ENCODE measurements at regions not wholly inside any gene's neighbourhood (a gene's known extent, or its start where the extent isn't known, plus 50 kb on each side); places are given as distances from the start of the nearest gene placed in this dataset.
"Not testable (repeated sequence)": the region's sequence is repeated elsewhere in the genome, so short reads cannot be mapped to it uniquely, and the experiment has no call there.

- WGBS (ENCODE audit: insufficient coverage): 100% methylated on average over 4 of the region's 5 CpGs
- Histone ChIP-seq H3K4me1 (ENCODE audit: control extremely low read depth in 1 of 4, control insufficient read depth in 4 of 4, insufficient read depth in 4 of 4, low read length in 3 of 4) (peaks cover 0 to 7% (median 0%) of the 10 kb centered on the region in 4 experiments), H3K9me3 (ENCODE audit: control extremely low read depth in 1 of 5, control insufficient read depth in 4 of 5, insufficient read depth in 2 of 5, low read depth in 1 of 5, low read length in 4 of 5) (no peaks in the 10 kb centered on the region), H3K36me3 (ENCODE audit: control insufficient read depth in 4 of 4, insufficient read depth in 4 of 4, low read length in 3 of 4) (no peaks in the 10 kb centered on the region), H3K27ac (ENCODE audit: insufficient read depth in 1 of 2, low read depth in 1 of 2, low read length in 2 of 2, poor library complexity in 1 of 2, severe bottlenecking in 2 of 2) (no peak overlapping the region), H3K27me3 (replicated peaks in 2 of 5; ENCODE audit: control insufficient read depth in 4 of 5, insufficient read depth in 5 of 5, low read length in 4 of 5) (no peaks in the 10 kb centered on the region), H3K4me3 (ENCODE audit: control insufficient read depth in 1 of 7, extremely low read depth in 1 of 7, insufficient read depth in 4 of 7, low read depth in 2 of 7, low read length in 6 of 7) (no peak overlapping the region)
- DNase-seq: no peak
- CTCF ChIA-PET: interaction anchor here (0.8 to 4.2 kb wide), 4 partner anchors 13 to 320 kb away, joined by 3 to 17 read pairs (median 10); no protein-coding TSS in a partner anchor
- POLR2A ChIA-PET: no interaction called here
Observed at GRCh38 chr2:64879745-64880144, 109.5 kb upstream of the SLC1A4 start.

- WGBS (ENCODE audit: insufficient coverage): 93% methylated on average over 6 of the region's 12 CpGs
- H3K27ac ChIP-seq (ENCODE audit: insufficient read depth in 1 of 2, low read depth in 1 of 2, low read length in 2 of 2, poor library complexity in 1 of 2, severe bottlenecking in 2 of 2): no peak overlapping the region
- H3K4me3 ChIP-seq (ENCODE audit: control insufficient read depth in 1 of 7, extremely low read depth in 1 of 7, insufficient read depth in 4 of 7, low read depth in 2 of 7, low read length in 6 of 7): no peak overlapping the region
- H3K27me3 ChIP-seq (replicated peaks in 2 of 5; ENCODE audit: control insufficient read depth in 4 of 5, insufficient read depth in 5 of 5, low read length in 4 of 5): no peaks in the 10 kb centered on the region
- no peak for DNase-seq
- H3K9me3 ChIP-seq (ENCODE audit: control extremely low read depth in 1 of 5, control insufficient read depth in 4 of 5, insufficient read depth in 2 of 5, low read depth in 1 of 5, low read length in 4 of 5): no peaks in the 10 kb centered on the region
- H3K36me3 ChIP-seq (ENCODE audit: control insufficient read depth in 4 of 4, insufficient read depth in 4 of 4, low read length in 3 of 4): no peaks in the 10 kb centered on the region
- peaks cover 0 to 7% (median 0%) of the 10 kb centered on the region in 4 experiments for H3K4me1 ChIP-seq (ENCODE audit: control extremely low read depth in 1 of 4, control insufficient read depth in 4 of 4, insufficient read depth in 4 of 4, low read length in 3 of 4)
- CTCF ChIA-PET: interaction anchor here (0.6 to 2.3 kb wide), 3 partner anchors 13 to 321 kb away, joined by 3 to 11 read pairs (median 3); no protein-coding TSS in a partner anchor
- POLR2A ChIA-PET: no interaction called here
Observed at GRCh38 chr2:64880193-64880951, 108.8 kb upstream of the SLC1A4 start.

DNA sequence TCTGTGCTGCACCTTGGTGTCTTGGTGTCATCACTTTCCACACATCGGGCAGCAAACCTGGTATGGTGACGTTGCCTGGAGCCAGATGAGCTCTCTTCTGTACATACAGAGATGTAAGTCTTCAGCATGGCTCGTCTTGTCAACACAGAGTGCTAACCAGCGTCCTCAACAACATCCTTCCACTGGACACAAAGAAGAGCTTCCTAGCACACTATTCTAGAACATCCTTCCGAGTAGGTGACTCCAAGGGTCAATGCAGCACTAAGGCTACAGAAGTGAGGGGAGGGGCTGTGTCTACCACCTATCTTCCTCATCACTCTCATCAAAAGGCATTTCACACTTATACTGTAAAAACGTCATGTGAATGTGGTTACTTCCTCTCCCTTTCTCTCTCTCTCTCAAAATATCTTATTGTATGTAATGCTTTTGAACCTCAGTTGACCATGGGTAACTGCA, 108.1 kb upstream of the SLC1A4 start:
- Histone ChIP-seq H3K4me3 (ENCODE audit: control insufficient read depth in 1 of 7, extremely low read depth in 1 of 7, insufficient read depth in 4 of 7, low read depth in 2 of 7, low read length in 6 of 7) (no peak overlapping the region), H3K36me3 (ENCODE audit: control insufficient read depth in 4 of 4, insufficient read depth in 4 of 4, low read length in 3 of 4) (no peaks in the 10 kb centered on the region), H3K27ac (ENCODE audit: insufficient read depth in 1 of 2, low read depth in 1 of 2, low read length in 2 of 2, poor library complexity in 1 of 2, severe bottlenecking in 2 of 2) (no peak overlapping the region), H3K4me1 (ENCODE audit: control extremely low read depth in 1 of 4, control insufficient read depth in 4 of 4, insufficient read depth in 4 of 4, low read length in 3 of 4) (peaks cover 0 to 7% (median 0%) of the 10 kb centered on the region in 4 experiments), H3K9me3 (ENCODE audit: control extremely low read depth in 1 of 5, control insufficient read depth in 4 of 5, insufficient read depth in 2 of 5, low read depth in 1 of 5, low read length in 4 of 5) (no peaks in the 10 kb centered on the region), H3K27me3 (replicated peaks in 2 of 5; ENCODE audit: control insufficient read depth in 4 of 5, insufficient read depth in 5 of 5, low read length in 4 of 5) (no peaks in the 10 kb centered on the region)
- ChIA-PET CTCF (interaction anchor here (0.6 kb wide), 1 partner anchor 270 kb away, joined by 3 read pairs; no protein-coding TSS in a partner anchor), POLR2A (no interaction called here)
- WGBS (ENCODE audit: insufficient coverage): 97% methylated on average over 3 of the region's 6 CpGs
- DNase-seq: no peak

DNA sequence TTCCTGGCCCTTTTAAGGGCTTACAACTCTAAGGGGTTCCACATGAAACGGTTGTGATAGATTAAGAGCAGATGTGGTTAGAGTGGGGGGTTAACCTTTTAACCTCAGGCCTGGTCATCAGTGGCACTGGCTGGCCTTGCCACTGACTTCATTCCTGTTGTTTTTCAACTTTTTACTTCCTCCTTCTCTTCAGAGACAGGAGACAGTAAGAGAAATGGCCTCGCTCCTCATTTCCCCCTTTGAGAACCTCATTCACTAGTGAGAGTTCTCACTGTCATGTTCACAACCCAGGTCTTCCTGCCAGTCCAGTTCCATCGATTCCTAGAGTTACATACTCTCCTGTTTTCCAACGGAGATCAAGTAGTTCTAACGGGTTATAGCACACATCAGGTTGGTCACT, 101.6 kb upstream of the SLC1A4 start:
- Histone ChIP-seq H3K4me3 (ENCODE audit: control insufficient read depth in 1 of 7, extremely low read depth in 1 of 7, insufficient read depth in 4 of 7, low read depth in 2 of 7, low read length in 6 of 7) (no peak overlapping the region), H3K9me3 (ENCODE audit: control extremely low read depth in 1 of 5, control insufficient read depth in 4 of 5, insufficient read depth in 2 of 5, low read depth in 1 of 5, low read length in 4 of 5) (peaks cover 0 to 16% (median 10%) of the 10 kb centered on the region in 5 experiments), H3K36me3 (ENCODE audit: control insufficient read depth in 4 of 4, insufficient read depth in 4 of 4, low read length in 3 of 4) (no peaks in the 10 kb centered on the region), H3K27ac (ENCODE audit: insufficient read depth in 1 of 2, low read depth in 1 of 2, low read length in 2 of 2, poor library complexity in 1 of 2, severe bottlenecking in 2 of 2) (no peak overlapping the region), H3K4me1 (ENCODE audit: control extremely low read depth in 1 of 4, control insufficient read depth in 4 of 4, insufficient read depth in 4 of 4, low read length in 3 of 4) (no peaks in the 10 kb centered on the region), H3K27me3 (replicated peaks in 2 of 5; ENCODE audit: control insufficient read depth in 4 of 5, insufficient read depth in 5 of 5, low read length in 4 of 5) (no peaks in the 10 kb centered on the region)
- WGBS (ENCODE audit: insufficient coverage): 96% methylated on average over 4 of the region's 5 CpGs
- DNase-seq: no peak
- ChIA-PET POLR2A (no interaction called here), CTCF (no interaction called here)

DNA sequence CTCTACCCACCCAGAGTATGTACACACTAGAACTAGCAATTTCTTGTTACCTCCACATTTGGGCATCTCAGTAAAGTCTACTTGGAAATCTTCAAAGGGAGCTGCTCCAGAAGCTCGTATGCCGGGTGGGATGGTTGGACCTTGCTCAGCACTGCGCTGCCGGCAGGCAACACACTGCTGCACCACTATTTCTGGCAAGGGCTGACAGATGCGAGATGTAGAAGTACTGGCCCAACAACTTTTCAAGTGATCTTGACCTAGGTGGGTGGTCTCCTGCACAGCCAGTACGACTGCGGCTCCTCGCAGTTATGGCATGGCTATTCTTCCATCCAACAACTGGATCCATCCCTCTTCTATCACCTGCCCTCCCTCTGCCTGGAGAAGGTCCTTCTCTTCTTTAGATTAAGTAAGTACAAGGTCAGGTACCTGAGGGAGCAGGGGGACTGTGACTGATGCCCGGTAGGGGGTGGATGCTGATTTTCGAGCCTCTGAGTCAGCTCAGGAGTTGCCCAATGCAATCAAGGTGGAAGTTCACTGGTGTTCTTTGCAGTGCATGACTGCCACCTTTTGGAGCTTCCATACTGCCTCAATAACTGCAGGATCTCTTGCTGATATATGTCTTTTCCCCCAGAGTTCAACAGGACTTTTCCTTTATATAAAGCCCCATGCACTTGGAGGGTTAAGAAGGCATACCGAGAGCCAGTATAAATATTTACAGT, 100.4 kb upstream of the SLC1A4 start:
- ChIA-PET POLR2A (no interaction called here), CTCF (interaction anchor here (1.1 kb wide), 1 partner anchor 24 kb away, joined by 3 read pairs; no protein-coding TSS in a partner anchor)
- WGBS (ENCODE audit: insufficient coverage): 95% methylated on average over 5 of the region's 11 CpGs
- no peak for DNase-seq
- H3K4me1 ChIP-seq (ENCODE audit: control extremely low read depth in 1 of 4, control insufficient read depth in 4 of 4, insufficient read depth in 4 of 4, low read length in 3 of 4): no peaks in the 10 kb centered on the region
- no peaks in the 10 kb centered on the region for H3K36me3 ChIP-seq (ENCODE audit: control insufficient read depth in 4 of 4, insufficient read depth in 4 of 4, low read length in 3 of 4)
- H3K27me3 ChIP-seq (replicated peaks in 2 of 5; ENCODE audit: control insufficient read depth in 4 of 5, insufficient read depth in 5 of 5, low read length in 4 of 5): no peaks in the 10 kb centered on the region
- H3K9me3 ChIP-seq (ENCODE audit: control extremely low read depth in 1 of 5, control insufficient read depth in 4 of 5, insufficient read depth in 2 of 5, low read depth in 1 of 5, low read length in 4 of 5): peaks cover 0 to 16% (median 10%) of the 10 kb centered on the region in 5 experiments
- H3K27ac ChIP-seq (ENCODE audit: insufficient read depth in 1 of 2, low read depth in 1 of 2, low read length in 2 of 2, poor library complexity in 1 of 2, severe bottlenecking in 2 of 2): no peak overlapping the region
- no peak overlapping the region for H3K4me3 ChIP-seq (ENCODE audit: control insufficient read depth in 1 of 7, extremely low read depth in 1 of 7, insufficient read depth in 4 of 7, low read depth in 2 of 7, low read length in 6 of 7)

GRCh38 chr2:64889803-64890202, 99.4 kb upstream of the SLC1A4 start:
- 91% methylated on average over 2 of the region's 4 CpGs for WGBS (ENCODE audit: insufficient coverage)
- H3K36me3 ChIP-seq (ENCODE audit: control insufficient read depth in 4 of 4, insufficient read depth in 4 of 4, low read length in 3 of 4): no peaks in the 10 kb centered on the region
- H3K27ac ChIP-seq (ENCODE audit: insufficient read depth in 1 of 2, low read depth in 1 of 2, low read length in 2 of 2, poor library complexity in 1 of 2, severe bottlenecking in 2 of 2): no peak overlapping the region
- CTCF ChIA-PET: no interaction called here
- H3K9me3 ChIP-seq (ENCODE audit: control extremely low read depth in 1 of 5, control insufficient read depth in 4 of 5, insufficient read depth in 2 of 5, low read depth in 1 of 5, low read length in 4 of 5): peaks cover 0 to 16% (median 10%) of the 10 kb centered on the region in 5 experiments
- H3K4me1 ChIP-seq (ENCODE audit: control extremely low read depth in 1 of 4, control insufficient read depth in 4 of 4, insufficient read depth in 4 of 4, low read length in 3 of 4): no peaks in the 10 kb centered on the region
- DNase-seq: no peak
- POLR2A ChIA-PET: no interaction called here
- H3K4me3 ChIP-seq (ENCODE audit: control insufficient read depth in 1 of 7, extremely low read depth in 1 of 7, insufficient read depth in 4 of 7, low read depth in 2 of 7, low read length in 6 of 7): no peak overlapping the region
- H3K27me3 ChIP-seq (replicated peaks in 2 of 5; ENCODE audit: control insufficient read depth in 4 of 5, insufficient read depth in 5 of 5, low read length in 4 of 5): no peaks in the 10 kb centered on the region

DNA sequence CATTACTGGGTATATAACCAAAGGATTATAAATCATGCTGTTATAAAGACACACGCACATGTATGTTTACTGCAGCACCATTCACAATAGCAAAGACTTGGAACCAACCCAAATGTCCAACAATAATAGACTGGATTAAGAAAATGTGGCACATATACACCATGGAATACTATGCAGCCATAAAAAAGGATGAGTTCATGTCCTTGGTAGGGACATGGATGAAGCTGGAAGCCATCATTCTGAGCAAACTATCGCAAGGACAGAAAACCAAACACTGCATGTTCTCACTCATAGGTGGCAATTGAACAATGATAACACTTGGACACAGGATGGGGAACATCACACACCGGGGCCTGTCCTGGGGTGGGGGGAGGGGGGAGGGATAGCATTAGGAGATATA, 92.6 kb upstream of the SLC1A4 start:
- H3K27me3 ChIP-seq (replicated peaks in 2 of 5; ENCODE audit: control insufficient read depth in 4 of 5, insufficient read depth in 5 of 5, low read length in 4 of 5); H3K4me3 ChIP-seq (ENCODE audit: control insufficient read depth in 1 of 7, extremely low read depth in 1 of 7, insufficient read depth in 4 of 7, low read depth in 2 of 7, low read length in 6 of 7); H3K4me1 ChIP-seq (ENCODE audit: control extremely low read depth in 1 of 4, control insufficient read depth in 4 of 4, insufficient read depth in 4 of 4, low read length in 3 of 4); POLR2A ChIA-PET; H3K27ac ChIP-seq (ENCODE audit: insufficient read depth in 1 of 2, low read depth in 1 of 2, low read length in 2 of 2, poor library complexity in 1 of 2, severe bottlenecking in 2 of 2); CTCF ChIA-PET; H3K36me3 ChIP-seq (ENCODE audit: control insufficient read depth in 4 of 4, insufficient read depth in 4 of 4, low read length in 3 of 4); H3K9me3 ChIP-seq (ENCODE audit: control extremely low read depth in 1 of 5, control insufficient read depth in 4 of 5, insufficient read depth in 2 of 5, low read depth in 1 of 5, low read length in 4 of 5); DNase-seq: not testable (repeated sequence)
- WGBS (ENCODE audit: insufficient coverage): no CpG with 5 or more reads among the region's 3 CpGs
